Trophoblast cell (in vitro differentiated cells and primary cell): ENCODE measurements at regions not wholly inside any gene's neighbourhood (a gene's known extent, or its start where the extent isn't known, plus 50 kb on each side); places are given as distances from the start of the nearest gene placed in this dataset.

Source experiments
- DNase-seq, 2 donors: peaks; one replicate each; pipeline ENCODE4 v3.0.0-alpha.2; 2016
- H2AFZ ChIP-seq: 2 replicates; pipeline ENCODE4 v1.6.1; 2013; ENCODE audit warnings: low read length, moderate library complexity, mild to moderate bottlenecking; ENCODE audit not compliant: insufficient read depth, poor library complexity
- H2AK5ac ChIP-seq: 2 replicates; pipeline ENCODE4 v1.6.1; 2013; ENCODE audit warnings: mild to moderate bottlenecking, low read length
- H2BK120ac ChIP-seq: 2 replicates; pipeline ENCODE4 v1.6.1; 2013; ENCODE audit warnings: low read length, mild to moderate bottlenecking, moderate library complexity; ENCODE audit not compliant: insufficient read depth, poor library complexity
- H2BK12ac ChIP-seq: 2 replicates; pipeline ENCODE4 v1.6.1; 2013; ENCODE audit warnings: mild to moderate bottlenecking, low read length, moderate library complexity
- H2BK5ac ChIP-seq: 2 replicates; pipeline ENCODE4 v1.6.1; 2013; ENCODE audit warnings: low read length, low read depth, moderate library complexity, mild to moderate bottlenecking; ENCODE audit not compliant: poor library complexity
- H3K14ac ChIP-seq: 2 replicates; pipeline ENCODE4 v1.6.1; 2013; ENCODE audit warnings: mild to moderate bottlenecking, low read length
- H3K18ac ChIP-seq: 2 replicates; pipeline ENCODE4 v1.6.1; 2013; ENCODE audit warnings: mild to moderate bottlenecking, low read length
- H3K23ac ChIP-seq: 2 replicates; pipeline ENCODE4 v1.6.1; 2013; ENCODE audit warnings: low read length
- H3K27ac ChIP-seq: 2 replicates; pipeline ENCODE4 v1.5.1; 2013; ENCODE audit warnings: low read depth, mild to moderate bottlenecking, inconsistent platforms, low read length, moderate library complexity
- H3K27me3 ChIP-seq: 2 replicates; pipeline ENCODE4 v1.6.1; 2013; ENCODE audit warnings: inconsistent platforms, mild to moderate bottlenecking, low read length, moderate library complexity; ENCODE audit not compliant: insufficient read depth
- H3K36me3 ChIP-seq, 2 experiments: 1 replicate in 1 of 2; 2 replicates in 1 of 2; pipeline ENCODE4 v1.6.1; 2013; ENCODE audit warnings: low read length in 2 of 2, mild to moderate bottlenecking in 2 of 2, moderate library complexity in 1 of 2; ENCODE audit not compliant: insufficient read depth in 2 of 2, control insufficient read depth in 1 of 2
- H3K4ac ChIP-seq: 2 replicates; pipeline ENCODE4 v1.6.1; 2013; ENCODE audit warnings: low read depth, mild to moderate bottlenecking, low read length, moderate library complexity
- H3K4me1 ChIP-seq, 2 experiments: 1 replicate in 1 of 2; 2 replicates in 1 of 2; pipeline ENCODE4 v1.6.1; 2013; ENCODE audit warnings: low read length in 2 of 2, mild to moderate bottlenecking in 2 of 2, moderate library complexity in 1 of 2; ENCODE audit not compliant: insufficient read depth in 2 of 2, control insufficient read depth in 1 of 2
- H3K4me2 ChIP-seq: 2 replicates; pipeline ENCODE4 v1.6.1; 2013; ENCODE audit warnings: inconsistent platforms, mild to moderate bottlenecking, low read length, moderate library complexity
- H3K4me3 ChIP-seq: 2 replicates; pipeline ENCODE4 v1.5.1; 2013; ENCODE audit warnings: mild to moderate bottlenecking, low read depth, low read length, inconsistent platforms
- H3K79me1 ChIP-seq: one replicate; pipeline ENCODE4 v1.6.1; 2013; ENCODE audit warnings: low read length
- H3K79me2 ChIP-seq: 2 replicates; pipeline ENCODE4 v1.6.1; 2013; ENCODE audit warnings: low read length, mild to moderate bottlenecking; ENCODE audit not compliant: control insufficient read depth, insufficient read depth, poor library complexity
- H3K9ac ChIP-seq: 2 replicates; pipeline ENCODE4 v1.6.1; 2013; ENCODE audit warnings: mild to moderate bottlenecking, low read length
- H3K9me3 ChIP-seq: 2 replicates; pipeline ENCODE4 v1.6.1; 2013; ENCODE audit warnings: low read depth, mild to moderate bottlenecking, control low read depth, inconsistent platforms, low read length; ENCODE audit not compliant: insufficient read depth
- H4K12ac ChIP-seq: 2 replicates; pipeline ENCODE4 v1.6.1; 2013; ENCODE audit warnings: low read depth, mild to moderate bottlenecking, low read length, moderate library complexity
- H4K8ac ChIP-seq: 2 replicates; pipeline ENCODE4 v1.6.1; 2013; ENCODE audit warnings: low read depth, mild to moderate bottlenecking, low read length, moderate library complexity
- H4K91ac ChIP-seq: one replicate; pipeline ENCODE4 v1.6.1; 2013; ENCODE audit warnings: low read depth, mild to moderate bottlenecking, low read length, moderate library complexity
- WGBS: extraction: QIAGEN DNeasy Blood & Tissue Kit; methylation state at CpG from one replicate; pipeline ENCODE4 v1.1.7; 2013; ENCODE audit warnings: missing lambda C conversion rate; ENCODE audit not compliant: insufficient read length, insufficient coverage; ENCODE audit errors: extremely low coverage; 5-methylcytosine and 5-hydroxymethylcytosine counted together

DNA sequence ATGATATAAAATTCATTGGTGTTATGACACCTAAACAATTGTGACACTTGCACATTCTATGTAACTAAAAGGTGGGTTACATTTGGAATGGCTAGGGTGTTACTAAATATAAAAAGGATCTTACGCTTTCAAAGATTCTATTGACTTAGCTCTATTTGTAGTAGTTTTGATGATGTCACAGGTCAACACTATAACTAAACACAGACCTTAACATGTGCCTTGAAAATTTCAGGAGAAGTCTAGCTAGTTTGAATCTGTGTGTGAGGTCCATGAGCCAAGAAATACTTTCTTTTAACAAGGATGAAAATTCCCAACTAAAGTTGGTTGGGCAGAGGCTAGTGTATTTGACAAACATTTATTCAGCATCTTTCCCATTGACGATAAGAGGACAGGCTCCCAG lies 298.0 kb downstream of the GPAT3 start:
- H3K79me1 ChIP-seq: no peaks in the 10 kb centered on the region
- no peaks in the 10 kb centered on the region for H3K4me1 ChIP-seq
- no peak overlapping the region for H3K4me3 ChIP-seq
- H3K14ac ChIP-seq: no peak overlapping the region
- H3K9me3 ChIP-seq: no peaks in the 10 kb centered on the region
- H2AK5ac ChIP-seq: no peak overlapping the region
- H2BK12ac ChIP-seq: no peak overlapping the region
- no peak overlapping the region for H3K23ac ChIP-seq
- no peak overlapping the region for H3K4me2 ChIP-seq
- no peak overlapping the region for H2AFZ ChIP-seq
- H4K8ac ChIP-seq: no peak overlapping the region
- no peaks in the 10 kb centered on the region for H3K36me3 ChIP-seq
- H3K79me2 ChIP-seq: no peaks in the 10 kb centered on the region
- no peak overlapping the region for H4K91ac ChIP-seq
- no peaks in the 10 kb centered on the region for H3K27me3 ChIP-seq
- H3K18ac ChIP-seq: no peak overlapping the region
- no peak overlapping the region for H3K27ac ChIP-seq
- no peak overlapping the region for H3K9ac ChIP-seq
- no peak overlapping the region for H4K12ac ChIP-seq
- H2BK5ac ChIP-seq: no peak overlapping the region
- WGBS: no CpG with 5 or more reads among the region's 2 CpGs
- H3K4ac ChIP-seq: no peak overlapping the region
- H2BK120ac ChIP-seq: no peak overlapping the region
- DNase-seq: no peak

DNA sequence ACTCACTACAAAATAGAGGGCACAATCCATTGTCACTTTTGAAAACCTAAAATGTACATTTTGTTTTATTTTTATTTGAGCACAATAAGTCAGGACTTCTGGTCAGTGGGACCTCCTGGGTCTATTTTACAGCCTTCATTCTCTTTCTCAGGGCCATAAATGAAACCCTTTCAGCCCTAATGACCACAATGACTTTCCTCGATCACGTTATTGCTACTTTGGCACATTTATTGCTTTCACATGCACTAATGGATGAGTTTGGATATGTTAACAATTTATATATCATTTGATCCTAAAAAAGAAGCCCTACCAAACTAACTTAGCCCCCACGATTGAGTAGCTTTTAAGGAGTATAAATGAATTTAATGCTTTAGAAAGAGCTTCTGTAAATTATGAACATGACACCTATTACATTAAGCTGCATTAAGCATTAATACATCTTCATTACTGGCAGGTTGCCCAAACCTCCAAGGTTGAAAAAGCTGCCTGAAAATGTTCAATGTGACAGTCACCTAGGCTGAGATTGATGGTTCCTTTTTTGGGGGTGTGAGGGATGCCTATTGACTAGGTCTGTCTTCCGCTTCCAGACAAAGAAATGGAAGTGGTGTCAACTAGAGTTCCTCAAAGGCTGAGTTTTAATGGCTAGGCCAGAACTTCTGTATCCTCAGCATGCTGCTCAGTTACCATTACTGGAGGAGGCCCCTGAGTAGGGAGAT lies 296.4 kb downstream of the GPAT3 start:
- no peak overlapping the region for H3K23ac ChIP-seq
- H2AK5ac ChIP-seq: no peak overlapping the region
- no peak overlapping the region for H3K18ac ChIP-seq
- H3K9ac ChIP-seq: no peak overlapping the region
- no peaks in the 10 kb centered on the region for H3K79me2 ChIP-seq
- no peak overlapping the region for H4K8ac ChIP-seq
- no CpG with 5 or more reads among the region's 4 CpGs for WGBS
- H4K12ac ChIP-seq: no peak overlapping the region
- no peak overlapping the region for H2BK5ac ChIP-seq
- H4K91ac ChIP-seq: no peak overlapping the region
- no peaks in the 10 kb centered on the region for H3K27me3 ChIP-seq
- no peak overlapping the region for H2BK12ac ChIP-seq
- H3K27ac ChIP-seq: no peak overlapping the region
- no peak for DNase-seq
- no peak overlapping the region for H3K4me3 ChIP-seq
- H3K79me1 ChIP-seq: no peaks in the 10 kb centered on the region
- no peak overlapping the region for H2AFZ ChIP-seq
- H3K14ac ChIP-seq: no peak overlapping the region
- H3K4me1 ChIP-seq: no peaks in the 10 kb centered on the region
- no peak overlapping the region for H3K4me2 ChIP-seq
- H3K36me3 ChIP-seq: no peaks in the 10 kb centered on the region
- no peak overlapping the region for H2BK120ac ChIP-seq
- H3K9me3 ChIP-seq: no peaks in the 10 kb centered on the region
- no peak overlapping the region for H3K4ac ChIP-seq

DNA sequence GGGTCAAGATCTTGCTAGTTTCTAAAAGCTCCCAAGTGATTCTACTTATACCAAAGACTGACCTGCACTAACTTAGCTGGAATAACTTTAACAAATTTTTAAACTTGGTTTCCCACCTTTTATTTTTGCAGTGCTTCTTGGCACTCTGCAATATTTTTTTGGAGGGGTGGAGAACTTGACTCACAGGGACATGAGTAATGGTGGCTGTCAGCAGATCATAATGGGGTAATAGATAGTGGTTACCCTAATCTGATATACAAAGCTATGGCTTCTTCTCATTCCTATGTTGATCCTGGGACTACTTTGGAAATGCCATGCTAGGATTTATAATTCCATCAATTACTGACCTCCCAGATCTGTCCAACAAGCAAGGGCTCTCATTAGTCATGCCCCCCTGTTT lies 295.7 kb downstream of the GPAT3 start:
- no peak overlapping the region for H3K4me3 ChIP-seq
- no peak overlapping the region for H4K91ac ChIP-seq
- H3K23ac ChIP-seq: no peak overlapping the region
- H3K14ac ChIP-seq: no peak overlapping the region
- no peak overlapping the region for H2AK5ac ChIP-seq
- H3K9ac ChIP-seq: no peak overlapping the region
- no peak overlapping the region for H2BK120ac ChIP-seq
- no peak overlapping the region for H3K4me2 ChIP-seq
- no peak overlapping the region for H2AFZ ChIP-seq
- no peaks in the 10 kb centered on the region for H3K4me1 ChIP-seq
- H3K4ac ChIP-seq: no peak overlapping the region
- H3K79me2 ChIP-seq: no peaks in the 10 kb centered on the region
- no peaks in the 10 kb centered on the region for H3K79me1 ChIP-seq
- no peak overlapping the region for H2BK5ac ChIP-seq
- H4K12ac ChIP-seq: no peak overlapping the region
- H3K18ac ChIP-seq: no peak overlapping the region
- H3K36me3 ChIP-seq: no peaks in the 10 kb centered on the region
- H2BK12ac ChIP-seq: no peak overlapping the region
- no peak overlapping the region for H4K8ac ChIP-seq
- no peak for DNase-seq
- no peaks in the 10 kb centered on the region for H3K9me3 ChIP-seq
- no peak overlapping the region for H3K27ac ChIP-seq
- no peaks in the 10 kb centered on the region for H3K27me3 ChIP-seq

DNA sequence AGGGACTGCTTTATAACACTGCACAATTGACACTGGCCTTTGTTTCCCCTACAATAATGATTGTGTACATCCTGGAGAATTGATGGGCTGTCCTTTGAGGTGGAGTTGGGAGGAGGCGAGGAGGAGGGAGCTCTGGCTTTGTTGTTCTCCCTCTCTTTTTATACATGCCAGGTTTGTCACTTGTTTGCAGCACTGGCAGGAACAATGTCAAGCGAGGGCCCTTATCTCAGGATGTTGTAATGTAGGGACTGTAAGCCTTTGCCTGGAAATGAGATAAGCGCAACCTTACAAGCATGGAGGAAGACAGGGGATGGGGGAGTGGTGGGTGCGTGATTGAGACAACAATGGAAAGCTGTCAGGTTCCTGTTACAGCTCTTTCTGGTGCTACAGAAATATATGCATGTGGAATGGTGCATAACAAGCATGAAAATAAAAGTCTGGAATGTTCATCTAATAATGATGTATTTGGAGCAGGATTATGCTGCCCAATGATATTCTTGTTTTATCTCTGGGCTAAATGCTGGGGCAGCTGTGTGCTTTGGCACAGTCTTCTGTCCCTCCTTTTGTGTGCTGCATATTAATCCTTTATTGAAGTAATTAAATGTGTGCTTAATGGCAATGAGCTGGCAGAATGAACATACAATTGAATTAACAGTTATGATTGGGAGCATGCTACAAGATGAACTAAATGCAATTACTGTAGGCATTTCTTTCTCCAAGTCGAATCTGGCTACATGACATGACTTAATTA lies 294.4 kb downstream of the GPAT3 start:
- Histone ChIP-seq H3K4ac (no peak overlapping the region), H3K4me1 (no peaks in the 10 kb centered on the region), H3K23ac (no peak overlapping the region), H2BK120ac (no peak overlapping the region), H4K12ac (no peak overlapping the region), H3K4me3 (no peak overlapping the region), H3K18ac (no peak overlapping the region), H2AFZ (no peak overlapping the region), H3K9me3 (no peaks in the 10 kb centered on the region), H2BK12ac (no peak overlapping the region), H2BK5ac (no peak overlapping the region), H4K8ac (no peak overlapping the region), H3K9ac (no peak overlapping the region), H3K27me3 (no peaks in the 10 kb centered on the region), H3K14ac (no peak overlapping the region), H2AK5ac (no peak overlapping the region), H3K36me3 (no peaks in the 10 kb centered on the region), H3K4me2 (no peak overlapping the region), H3K79me2 (no peaks in the 10 kb centered on the region), H3K27ac (no peak overlapping the region), H3K79me1 (no peaks in the 10 kb centered on the region), H4K91ac (no peak overlapping the region)
- no peak for DNase-seq
- no CpG with 5 or more reads among the region's 5 CpGs for WGBS
